ENCODE measurements at regions not wholly inside any gene's neighbourhood (a gene's known extent, or its start where the extent isn't known, plus 50 kb on each side); places are given as distances from the start of the nearest gene placed in this dataset.

GRCh38 chr4:57488366-57489162 lies 378.4 kb upstream of the IGFBP7 start:
- no peak for TF ChIP-seq POLR2A (IDR thresholded peaks at IDR 0.05; ENCODE audit: low read length)
- no peak for TF ChIP-seq GATA1 (IDR thresholded peaks at IDR 0.05; ENCODE audit: low read depth, low read length)
- no peak for DNase-seq

GRCh38 chr4:57475424-57475823 lies 365.2 kb upstream of the IGFBP7 start:
- TF ChIP-seq GATA1 (IDR thresholded peaks at IDR 0.05; ENCODE audit: low read depth, low read length), result no peak
- TF ChIP-seq POLR2A (IDR thresholded peaks at IDR 0.05; ENCODE audit: low read length), result no peak
- DNase-seq, result no peak

GRCh38 chr4:57465321-57466056 lies 355.3 kb upstream of the IGFBP7 start:
- no peak for TF ChIP-seq POLR2A (IDR thresholded peaks at IDR 0.05; ENCODE audit: low read length)
- no peak for TF ChIP-seq GATA1 (IDR thresholded peaks at IDR 0.05; ENCODE audit: low read depth, low read length)
- no peak for DNase-seq

GRCh38 chr4:57462843-57463242 lies 352.7 kb upstream of the IGFBP7 start:
- DNase-seq, result no peak
- TF ChIP-seq GATA1 (IDR thresholded peaks at IDR 0.05; ENCODE audit: low read depth, low read length) (no peak), POLR2A (IDR thresholded peaks at IDR 0.05; ENCODE audit: low read length) (no peak)

GRCh38 chr4:57460967-57461366 lies 350.8 kb upstream of the IGFBP7 start:
- DNase-seq, result no peak
- no peak for TF ChIP-seq POLR2A (IDR thresholded peaks at IDR 0.05; ENCODE audit: low read length)
- no peak for TF ChIP-seq GATA1 (IDR thresholded peaks at IDR 0.05; ENCODE audit: low read depth, low read length)

GRCh38 chr4:57448901-57449300 lies 338.7 kb upstream of the IGFBP7 start:
- no peak for DNase-seq
- TF ChIP-seq POLR2A (IDR thresholded peaks at IDR 0.05; ENCODE audit: low read length) (no peak), GATA1 (IDR thresholded peaks at IDR 0.05; ENCODE audit: low read depth, low read length) (no peak)

GRCh38 chr4:57448452-57448851 lies 338.3 kb upstream of the IGFBP7 start:
- TF ChIP-seq GATA1 (IDR thresholded peaks at IDR 0.05; ENCODE audit: low read depth, low read length), result no peak
- no peak for TF ChIP-seq POLR2A (IDR thresholded peaks at IDR 0.05; ENCODE audit: low read length)
- no peak for DNase-seq

GRCh38 chr4:57446266-57446665 lies 336.1 kb upstream of the IGFBP7 start:
- TF ChIP-seq POLR2A (IDR thresholded peaks at IDR 0.05; ENCODE audit: low read length) (no peak), GATA1 (IDR thresholded peaks at IDR 0.05; ENCODE audit: low read depth, low read length) (no peak)
- DNase-seq, result no peak

GRCh38 chr4:57445686-57446085 lies 335.5 kb upstream of the IGFBP7 start:
- DNase-seq, result no peak
- TF ChIP-seq GATA1 (IDR thresholded peaks at IDR 0.05; ENCODE audit: low read depth, low read length), result no peak
- TF ChIP-seq POLR2A (IDR thresholded peaks at IDR 0.05; ENCODE audit: low read length), result no peak

GRCh38 chr4:57444671-57445070 lies 334.5 kb upstream of the IGFBP7 start:
- no peak for DNase-seq
- TF ChIP-seq GATA1 (IDR thresholded peaks at IDR 0.05; ENCODE audit: low read depth, low read length), result no peak
- TF ChIP-seq POLR2A (IDR thresholded peaks at IDR 0.05; ENCODE audit: low read length), result no peak

GRCh38 chr4:57443787-57444186 lies 333.6 kb upstream of the IGFBP7 start:
- no peak for TF ChIP-seq GATA1 (IDR thresholded peaks at IDR 0.05; ENCODE audit: low read depth, low read length)
- TF ChIP-seq POLR2A (IDR thresholded peaks at IDR 0.05; ENCODE audit: low read length), result no peak
- DNase-seq, result no peak

- DNase-seq, result no peak
- TF ChIP-seq POLR2A (IDR thresholded peaks at IDR 0.05; ENCODE audit: low read length) (no peak), GATA1 (IDR thresholded peaks at IDR 0.05; ENCODE audit: low read depth, low read length) (no peak)
Observed at GRCh38 chr4:57443308-57443707, 333.1 kb upstream of the IGFBP7 start.

GRCh38 chr4:57442831-57443291 lies 332.7 kb upstream of the IGFBP7 start:
- DNase-seq, result peak; percentile 2 to 29
- TF ChIP-seq GATA1 (IDR thresholded peaks at IDR 0.05; ENCODE audit: low read depth, low read length), result no peak

GRCh38 chr4:57442241-57442640 lies 332.1 kb upstream of the IGFBP7 start:
- DNase-seq, result no peak
- TF ChIP-seq GATA1 (IDR thresholded peaks at IDR 0.05; ENCODE audit: low read depth, low read length), result no peak
- no peak for TF ChIP-seq POLR2A (IDR thresholded peaks at IDR 0.05; ENCODE audit: low read length)

- TF ChIP-seq GATA1 (IDR thresholded peaks at IDR 0.05; ENCODE audit: low read depth, low read length), result no peak
- TF ChIP-seq POLR2A (IDR thresholded peaks at IDR 0.05; ENCODE audit: low read length), result no peak
- DNase-seq, result no peak
Observed at GRCh38 chr4:57437649-57438048, 327.5 kb upstream of the IGFBP7 start.
